Naive thymus-derived CD4-positive, alpha-beta T cell (primary cell): ENCODE measurements at regions not wholly inside any gene's neighbourhood (a gene's known extent, or its start where the extent isn't known, plus 50 kb on each side); places are given as distances from the start of the nearest gene placed in this dataset.
"Not testable (repeated sequence)": the region's sequence is repeated elsewhere in the genome, so short reads cannot be mapped to it uniquely, and the experiment has no call there.

ENCODE experiments used
- ATAC-seq: fragments of 150-1000 bp; cut with Tn5 transposase; 2 replicates; pipeline ENCODE4 v1.10.0; 2021; ENCODE audit warnings: mild to moderate bottlenecking, moderate library complexity
- CTCF ChIA-PET: fragments of 350-600 bp; sonication (Branson Sonifier 250); formaldehyde crosslinking; loops from one replicate; lab custom pipeline; 2021; ENCODE audit warnings: antibody characterized with exemption; lab: Charles Lee
- POLR2A ChIA-PET: fragments of 350-600 bp; sonication (Branson Sonifier 250); formaldehyde crosslinking; loops from one replicate; lab custom pipeline; 2021; ENCODE audit warnings: antibody characterized with exemption, inconsistent platforms; lab: Charles Lee
- DNase-seq, 9 donors: peaks; one replicate each; pipeline versions ENCODE4 v3.0.0 to v3.0.0-alpha.2; 2020 to 2022; ENCODE audit warnings: mixed read lengths in 1 of 9
- H3K27ac ChIP-seq: one replicate; pipeline ENCODE4 v1.7.0; 2013; ENCODE audit warnings: mild to moderate bottlenecking, low read depth, low read length, moderate library complexity
- H3K27me3 ChIP-seq, 2 donors: one replicate each; pipeline ENCODE4 v1.7.0; 2013; ENCODE audit warnings: low read length in 2 of 2, mild to moderate bottlenecking in 2 of 2, moderate library complexity in 2 of 2; ENCODE audit not compliant: control insufficient read depth in 2 of 2, insufficient read depth in 2 of 2
- H3K36me3 ChIP-seq, 3 experiments: 1 replicate in 2 of 3; 2 replicates in 1 of 3; pipeline ENCODE4 v1.7.0; 2013; ENCODE audit warnings: low read length in 3 of 3, mild to moderate bottlenecking in 3 of 3, moderate library complexity in 1 of 3; ENCODE audit not compliant: insufficient read depth in 3 of 3, control insufficient read depth in 2 of 3
- H3K4me1 ChIP-seq, 2 donors: one replicate each; pipeline ENCODE4 v1.7.0; 2013; ENCODE audit warnings: low read length in 2 of 2, mild to moderate bottlenecking in 2 of 2, moderate library complexity in 1 of 2; ENCODE audit not compliant: control insufficient read depth in 2 of 2, insufficient read depth in 2 of 2
- H3K4me3 ChIP-seq: 2 replicates; pipeline ENCODE4 v1.7.0; 2013; ENCODE audit warnings: mild to moderate bottlenecking, low read length
- H3K9me3 ChIP-seq, 3 experiments: 1 replicate in 2 of 3; 2 replicates in 1 of 3; pipeline ENCODE4 v1.7.0; 2013; ENCODE audit warnings: low read length in 3 of 3; ENCODE audit not compliant: control insufficient read depth in 2 of 3
- H3K27ac Mint-ChIP-seq, 9 donors: one replicate each; pipeline ENCODE4 v1.8.0; 2020 to 2022; ENCODE audit warnings: mixed read lengths in 9 of 9, mild to moderate bottlenecking in 8 of 9, moderate library complexity in 5 of 9, inconsistent platforms in 2 of 9
- H3K27me3 Mint-ChIP-seq, 5 donors: one replicate each; pipeline ENCODE4 v1.8.0; 2021 to 2022; ENCODE audit warnings: mixed read lengths in 5 of 5, mild to moderate bottlenecking in 1 of 5
- H3K36me3 Mint-ChIP-seq, 5 donors: one replicate each; pipeline ENCODE4 v1.8.0; 2020 to 2022; ENCODE audit warnings: mixed read lengths in 5 of 5, mild to moderate bottlenecking in 3 of 5, inconsistent platforms in 1 of 5
- H3K4me1 Mint-ChIP-seq, 7 donors: one replicate each; pipeline ENCODE4 v1.8.0; 2020 to 2022; ENCODE audit warnings: mixed read lengths in 7 of 7, mild to moderate bottlenecking in 3 of 7, inconsistent platforms in 1 of 7
- H3K4me3 Mint-ChIP-seq, 10 donors: one replicate each; pipeline ENCODE4 v1.8.0; 2020 to 2022; ENCODE audit warnings: mild to moderate bottlenecking in 10 of 10, mixed read lengths in 10 of 10, moderate library complexity in 6 of 10, inconsistent platforms in 2 of 10
- H3K9me3 Mint-ChIP-seq, 11 donors: one replicate each; pipeline ENCODE4 v1.8.0; 2020 to 2022; ENCODE audit warnings: mixed read lengths in 11 of 11, mild to moderate bottlenecking in 4 of 11, inconsistent platforms in 1 of 11, moderate library complexity in 1 of 11
- intact Hi-C, 2 donors: fragments of 100-400 bp; cut with micrococcal nuclease; formaldehyde crosslinking; loops; one replicate each; pipeline ENCODE4 v1.15.1; 2023

GRCh38 chr6:44022296-44022661 is 105.0 kb downstream of the MRPL14 start:
- H3K4me3 ChIP-seq: no peak overlapping the region
- peak; percentile 74 for ATAC-seq
- no peak for DNase-seq
- no peaks in the 10 kb centered on the region for H3K27me3 ChIP-seq
- ChIA-PET POLR2A (no interaction called here), CTCF (no interaction called here)
- no peaks in the 10 kb centered on the region for H3K4me1 ChIP-seq
- H3K9me3 ChIP-seq: no peaks in the 10 kb centered on the region
- intact Hi-C loops: no loop called here
- Mint-ChIP-seq H3K4me1 (peaks cover 0 to 6% (median 0%) of the 10 kb centered on the region in 7 donors), H3K9me3 (peaks cover 0 to 2% (median 0%) of the 10 kb centered on the region in 11 donors), H3K27ac (peak overlapping the region in 2 of 9 donors; percentile 3 to 8), H3K27me3 (peaks cover under 1 to 21% (median 8%) of the 10 kb centered on the region in 5 donors), H3K36me3 (peaks cover 0 to 4% (median 0%) of the 10 kb centered on the region in 5 donors), H3K4me3 (no peak overlapping the region)
- H3K36me3 ChIP-seq: no peaks in the 10 kb centered on the region
- H3K27ac ChIP-seq: no peak overlapping the region

GRCh38 chr6:44021589-44022295 is 105.5 kb downstream of the MRPL14 start:
- no peak overlapping the region for H3K4me3 ChIP-seq
- Mint-ChIP-seq H3K9me3 (peaks cover 0 to 2% (median 0%) of the 10 kb centered on the region in 11 donors), H3K4me1 (peaks cover 0 to 6% (median 0%) of the 10 kb centered on the region in 7 donors), H3K36me3 (peaks cover 0 to 4% (median 0%) of the 10 kb centered on the region in 5 donors), H3K27ac (no peak overlapping the region), H3K27me3 (peaks cover 0 to 21% (median 10%) of the 10 kb centered on the region in 5 donors), H3K4me3 (no peak overlapping the region)
- ATAC-seq (no peak), DNase-seq (no peak)
- intact Hi-C loops: no loop called here
- no peaks in the 10 kb centered on the region for H3K9me3 ChIP-seq
- ChIA-PET POLR2A (no interaction called here), CTCF (no interaction called here)
- no peaks in the 10 kb centered on the region for H3K36me3 ChIP-seq
- no peaks in the 10 kb centered on the region for H3K4me1 ChIP-seq
- no peak overlapping the region for H3K27ac ChIP-seq
- no peaks in the 10 kb centered on the region for H3K27me3 ChIP-seq

- no peaks in the 10 kb centered on the region for H3K36me3 ChIP-seq
- no peaks in the 10 kb centered on the region for H3K9me3 ChIP-seq
- H3K27ac ChIP-seq: no peak overlapping the region
- ChIA-PET CTCF (no interaction called here), POLR2A (no interaction called here)
- no peaks in the 10 kb centered on the region for H3K27me3 ChIP-seq
- Mint-ChIP-seq H3K9me3 (peaks cover 0 to 2% (median 0%) of the 10 kb centered on the region in 11 donors), H3K36me3 (peaks cover 0 to 4% (median 0%) of the 10 kb centered on the region in 5 donors), H3K27ac (no peak overlapping the region), H3K27me3 (peaks cover 0 to 21% (median 12%) of the 10 kb centered on the region in 5 donors), H3K4me3 (no peak overlapping the region), H3K4me1 (peaks cover 0 to 6% (median 0%) of the 10 kb centered on the region in 7 donors)
- ATAC-seq (no peak), DNase-seq (no peak)
- intact Hi-C loops: no loop called here
- no peaks in the 10 kb centered on the region for H3K4me1 ChIP-seq
- no peak overlapping the region for H3K4me3 ChIP-seq
Observed at GRCh38 chr6:44020664-44021425, 106.4 kb downstream of the MRPL14 start.

- CTCF ChIA-PET: no interaction called here
- Histone ChIP-seq H3K27me3 (no peaks in the 10 kb centered on the region), H3K27ac (no peak overlapping the region), H3K36me3 (no peaks in the 10 kb centered on the region), H3K9me3 (no peaks in the 10 kb centered on the region), H3K4me3 (no peak overlapping the region), H3K4me1 (no peaks in the 10 kb centered on the region)
- ATAC-seq (no peak), DNase-seq (no peak)
- POLR2A ChIA-PET: no interaction called here
- H3K4me1 Mint-ChIP-seq: peaks cover 0 to 6% (median 0%) of the 10 kb centered on the region in 7 donors
- peaks cover 0 to 2% (median 0%) of the 10 kb centered on the region in 11 donors for H3K9me3 Mint-ChIP-seq
- intact Hi-C loops: no loop called here
- H3K36me3 Mint-ChIP-seq: peaks cover 0 to 4% (median 0%) of the 10 kb centered on the region in 5 donors
- no peak overlapping the region for H3K27ac Mint-ChIP-seq
- peaks cover 0 to 21% (median 11%) of the 10 kb centered on the region in 5 donors for H3K27me3 Mint-ChIP-seq
- H3K4me3 Mint-ChIP-seq: no peak overlapping the region
Observed at GRCh38 chr6:44020148-44020547, 107.1 kb downstream of the MRPL14 start.

- H3K27me3 ChIP-seq, H3K4me1 Mint-ChIP-seq, H3K4me1 ChIP-seq, intact Hi-C loops, POLR2A ChIA-PET, H3K9me3 Mint-ChIP-seq, H3K27ac ChIP-seq, H3K4me3 ChIP-seq, ATAC-seq, H3K36me3 ChIP-seq, H3K27ac Mint-ChIP-seq, DNase-seq, H3K4me3 Mint-ChIP-seq, H3K9me3 ChIP-seq, CTCF ChIA-PET, H3K36me3 Mint-ChIP-seq: not testable (repeated sequence)
- peaks cover 2 to 16% (median 9%) of the 10 kb centered on the region in 5 donors for H3K27me3 Mint-ChIP-seq
Observed at GRCh38 chr6:44017307-44017706, 109.9 kb downstream of the MRPL14 start.

GRCh38 chr6:44016131-44016870 is 111.0 kb downstream of the MRPL14 start:
- H3K9me3 ChIP-seq: no peaks in the 10 kb centered on the region
- DNase-seq (no peak), ATAC-seq (no peak)
- no peak overlapping the region for H3K27ac Mint-ChIP-seq
- peaks cover 0 to 4% (median 0%) of the 10 kb centered on the region in 5 donors for H3K36me3 Mint-ChIP-seq
- H3K36me3 ChIP-seq: no peaks in the 10 kb centered on the region
- no peak overlapping the region for H3K27ac ChIP-seq
- ChIA-PET POLR2A (no interaction called here), CTCF (interaction anchor here (0.7 kb wide), 1 partner anchor 214 kb away, joined by 3 read pairs; no protein-coding TSS in a partner anchor)
- H3K27me3 Mint-ChIP-seq: peaks cover 5 to 22% (median 13%) of the 10 kb centered on the region in 5 donors
- H3K4me3 ChIP-seq: no peak overlapping the region
- peaks cover 0 to 6% (median 0%) of the 10 kb centered on the region in 7 donors for H3K4me1 Mint-ChIP-seq
- no peaks in the 10 kb centered on the region for H3K27me3 ChIP-seq
- no peak overlapping the region for H3K4me3 Mint-ChIP-seq
- H3K4me1 ChIP-seq: no peaks in the 10 kb centered on the region
- intact Hi-C loops: no loop called here
- H3K9me3 Mint-ChIP-seq: peaks cover 0 to 3% (median 0%) of the 10 kb centered on the region in 11 donors
